ENCODE measurements at regions not wholly inside any gene's neighbourhood (a gene's known extent, or its start where the extent isn't known, plus 50 kb on each side); places are given as distances from the start of the nearest gene placed in this dataset.

- DNase-seq = no peak
Observed at GRCh38 chr18:11553098-11553940, 56.1 kb upstream of the SLC35G4 start.

DNA sequence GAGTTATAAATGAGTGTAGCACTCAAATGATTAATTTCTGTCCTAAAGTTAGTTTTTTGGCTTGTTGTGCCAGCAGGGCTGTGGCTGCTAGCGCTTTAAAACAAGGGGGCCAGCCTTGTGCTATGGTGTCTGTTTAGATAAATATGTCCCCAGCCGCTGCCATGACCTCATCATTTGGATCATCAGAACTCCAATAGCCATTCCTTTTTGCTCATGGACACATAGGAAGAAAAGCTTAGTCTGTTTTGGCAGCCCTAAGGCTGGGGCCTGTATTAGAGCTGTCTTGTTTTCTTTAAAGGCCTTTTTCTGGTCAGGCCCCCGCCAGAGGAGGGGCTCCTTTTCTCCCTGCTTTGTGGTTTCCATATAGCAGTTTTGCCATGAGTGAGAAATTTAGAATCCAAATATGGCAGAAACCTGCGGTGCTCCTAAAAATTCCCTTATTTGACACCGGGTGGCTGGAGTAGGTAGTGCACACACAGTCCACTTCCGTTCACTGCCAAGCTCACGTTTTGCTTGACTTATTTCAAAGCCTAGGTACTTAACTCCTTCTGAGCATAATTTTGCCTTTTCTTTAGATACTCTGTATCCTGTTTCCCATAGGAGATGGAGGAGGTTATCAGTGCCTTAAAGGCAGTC is 60.4 kb upstream of the SLC35G4 start:
- DNase-seq = no peak

DNA sequence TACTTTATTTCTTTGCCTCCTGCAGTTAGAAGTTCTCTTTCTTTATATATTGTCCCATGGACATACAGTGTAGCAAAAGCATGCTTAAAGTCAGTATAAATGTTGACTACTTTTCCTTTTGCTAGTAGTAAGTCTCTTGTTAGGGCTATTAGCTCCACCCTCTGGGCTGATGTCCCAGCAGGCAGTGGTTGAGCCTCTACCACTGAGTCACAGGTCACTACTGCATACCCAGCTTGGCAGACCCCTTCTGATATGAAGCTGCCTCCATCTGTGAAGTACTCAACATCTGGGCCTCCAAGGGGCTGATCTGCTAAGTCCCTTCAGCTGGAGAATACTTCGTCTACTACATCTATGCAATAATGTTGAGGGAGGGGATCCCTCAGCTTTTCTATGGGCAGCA is 61.0 kb upstream of the SLC35G4 start:
- no peak for DNase-seq

DNA sequence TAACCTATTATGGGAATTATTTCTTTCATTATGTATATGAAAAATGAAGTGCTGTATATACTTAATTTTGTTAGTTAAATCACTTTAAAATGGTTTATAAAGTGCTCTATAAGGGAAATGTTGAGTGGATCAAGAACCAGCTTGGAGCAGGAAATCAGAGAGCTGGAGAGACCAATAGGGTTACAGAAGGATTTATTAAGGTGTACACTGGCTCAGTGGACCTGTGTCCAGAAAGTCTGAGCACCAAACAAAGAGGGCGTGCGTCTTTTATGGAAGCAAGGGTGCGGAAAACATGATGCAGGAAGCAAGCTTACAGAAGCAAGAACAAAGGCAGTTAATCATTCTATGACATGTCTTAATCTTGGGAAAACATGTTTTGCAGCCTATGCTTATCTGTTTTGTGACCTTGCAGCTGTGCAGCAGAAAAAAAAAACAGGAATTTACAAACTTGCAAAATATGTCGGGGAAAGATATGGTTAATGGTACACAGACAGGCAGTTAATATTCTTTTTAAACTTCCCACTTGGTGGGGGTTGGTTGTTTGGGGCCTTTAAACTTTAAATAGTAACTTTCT is 65.2 kb upstream of the SLC35G4 start:
- DNase-seq = no peak

- DNase-seq = no peak
Observed at GRCh38 chr18:11541179-11541578, 68.2 kb upstream of the SLC35G4 start.

GRCh38 chr18:11533942-11534496 is 75.4 kb upstream of the SLC35G4 start:
- DNase-seq = no peak

DNA sequence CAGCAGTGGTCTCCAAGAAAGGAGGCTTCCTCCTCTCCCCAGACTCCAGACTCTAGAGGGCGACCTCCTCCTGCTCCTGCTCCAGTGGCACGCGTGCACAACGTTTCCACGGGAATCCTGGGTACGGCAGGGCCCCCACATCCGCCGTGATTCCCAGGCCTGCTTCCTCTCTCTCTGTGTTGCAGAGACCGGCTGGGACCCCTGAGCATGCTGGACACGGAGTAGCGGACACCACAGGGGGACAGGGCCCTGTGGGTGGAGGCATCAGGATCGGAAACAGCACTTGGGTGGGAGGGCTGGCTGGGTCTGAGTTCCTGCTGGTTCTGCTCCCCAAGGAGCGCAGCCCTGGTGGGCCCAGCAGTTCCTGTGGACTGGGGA is 75.9 kb upstream of the SLC35G4 start:
- DNase-seq = no peak

GRCh38 chr18:11532758-11533512 is 76.5 kb upstream of the SLC35G4 start:
- DNase-seq = no peak

- DNase-seq = no peak
Observed at GRCh38 chr18:11529081-11529480, 80.3 kb upstream of the SLC35G4 start.

DNA sequence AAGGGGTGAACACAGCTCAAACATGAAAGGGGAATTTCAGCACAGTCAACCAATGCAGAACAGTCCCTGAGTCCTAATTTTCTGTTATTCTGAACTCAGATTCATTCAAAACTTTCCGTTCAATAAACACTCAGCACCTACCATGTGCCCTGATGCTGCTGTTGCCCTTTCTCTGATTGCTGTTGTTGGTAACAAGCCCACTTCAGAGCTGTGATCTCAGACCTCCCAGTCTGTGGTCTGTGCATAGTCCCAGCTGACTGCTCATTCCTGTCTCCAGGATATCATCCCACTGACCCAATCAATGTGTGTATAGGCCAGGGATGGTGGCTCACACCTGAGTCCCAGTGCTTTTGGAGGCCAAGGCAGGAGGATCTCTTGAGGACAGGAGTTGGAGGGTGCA is 82.7 kb upstream of the SLC35G4 start:
- DNase-seq = no peak

- DNase-seq = no peak
Observed at GRCh38 chr18:11523804-11524203, 85.6 kb upstream of the SLC35G4 start.

DNA sequence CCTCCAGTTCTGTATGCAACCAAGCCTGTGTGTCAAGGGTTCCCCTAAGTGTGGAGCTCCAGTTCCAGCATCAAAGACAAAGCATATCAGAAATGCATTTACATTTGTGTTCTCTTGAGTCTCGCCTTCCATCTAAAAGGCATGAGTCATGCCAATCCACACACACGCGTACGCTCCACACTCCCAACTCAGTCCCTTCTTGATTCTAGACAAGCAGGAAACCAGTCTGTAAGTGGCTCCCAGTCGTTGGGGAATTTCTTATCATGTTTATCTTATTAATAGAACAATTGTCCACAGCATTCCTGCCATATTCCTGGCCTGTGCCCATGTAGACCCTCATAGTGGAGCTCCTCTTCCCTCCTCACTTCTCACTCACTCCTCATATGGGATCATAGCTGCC is 86.4 kb upstream of the SLC35G4 start:
- DNase-seq = no peak

DNA sequence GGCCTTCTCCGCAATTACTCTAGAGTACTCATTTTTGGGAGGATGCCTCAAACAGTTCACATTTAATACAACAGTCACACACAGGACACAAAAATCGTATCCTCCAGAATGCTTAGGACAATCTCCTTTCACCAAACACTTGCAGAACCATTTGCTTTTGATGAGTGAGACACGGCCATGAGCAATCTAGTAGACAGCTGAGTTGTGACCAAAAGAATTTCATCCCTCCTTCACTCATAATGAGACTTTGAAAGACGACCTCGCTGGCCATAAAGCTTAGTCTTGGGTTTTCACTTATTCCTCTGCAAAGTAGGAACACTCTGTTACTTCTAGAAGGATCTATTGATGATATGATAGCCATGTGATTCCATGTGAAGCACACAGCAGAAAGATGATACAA is 87.5 kb upstream of the SLC35G4 start:
- no peak for DNase-seq

GRCh38 chr18:11520536-11520935 is 88.9 kb upstream of the SLC35G4 start:
- DNase-seq = no peak

DNA sequence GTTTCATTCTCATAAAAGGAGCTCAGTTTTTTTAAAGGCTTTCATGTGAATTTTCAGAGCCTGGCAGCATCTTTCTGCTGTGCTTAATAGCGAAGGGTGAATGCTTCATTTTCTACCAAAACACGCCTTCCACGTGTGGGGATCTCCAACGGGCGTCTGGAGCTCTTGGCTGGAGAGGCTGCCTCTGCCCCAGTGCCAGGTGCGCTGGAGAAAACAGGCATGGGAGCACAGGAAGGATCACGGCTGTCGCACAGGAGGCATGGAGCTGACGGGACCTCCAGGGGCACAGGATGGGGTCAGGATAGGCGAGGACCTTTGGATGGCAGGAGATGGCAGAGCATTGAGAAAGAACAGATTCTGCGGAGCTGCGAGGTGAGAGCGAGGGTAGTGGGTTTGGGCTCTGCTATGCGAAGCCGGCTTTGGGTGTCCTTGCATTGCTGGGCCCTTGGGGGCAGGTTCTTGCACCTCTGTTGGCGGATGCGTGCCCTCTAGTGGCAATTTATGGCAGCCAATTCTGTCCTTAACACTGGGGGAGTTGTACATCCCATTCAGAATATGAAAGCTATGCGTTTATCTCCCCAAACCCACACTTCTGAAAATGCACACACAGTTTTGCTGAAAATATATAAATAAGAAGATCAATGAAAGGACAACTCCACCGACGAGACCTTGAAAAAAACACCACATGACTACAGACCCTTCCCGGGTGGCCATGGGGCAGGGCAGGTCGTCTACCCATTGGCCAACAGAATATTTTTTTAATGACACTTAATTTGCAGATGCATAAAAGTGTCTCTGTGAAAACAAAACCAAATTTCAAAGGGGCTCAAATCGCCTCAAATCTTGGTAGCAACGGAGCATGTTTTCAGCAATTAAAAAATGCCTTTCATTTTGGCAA is 90.4 kb upstream of the SLC35G4 start:
- no peak for DNase-seq

DNA sequence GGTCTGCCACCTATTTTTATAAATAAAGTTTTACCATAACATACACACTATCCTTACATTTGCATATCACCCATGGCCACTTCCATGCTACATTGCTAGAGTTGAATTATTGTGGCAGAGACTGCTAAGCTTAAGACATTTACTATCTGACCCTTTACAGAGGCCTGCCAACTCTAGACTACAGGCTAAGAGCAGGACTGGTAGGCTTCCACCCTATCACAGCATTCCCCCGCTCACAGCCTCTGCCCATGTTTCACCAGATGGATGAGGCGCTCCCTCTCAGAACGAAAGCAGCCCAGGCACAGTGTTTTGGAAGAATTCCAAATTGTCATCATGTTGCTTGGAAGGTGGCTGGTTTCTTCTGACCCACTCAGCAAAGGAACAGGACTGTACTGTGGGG is 91.7 kb upstream of the SLC35G4 start:
- no peak for DNase-seq

GRCh38 chr18:11516751-11517503 is 92.5 kb upstream of the SLC35G4 start:
- DNase-seq = no peak

DNA sequence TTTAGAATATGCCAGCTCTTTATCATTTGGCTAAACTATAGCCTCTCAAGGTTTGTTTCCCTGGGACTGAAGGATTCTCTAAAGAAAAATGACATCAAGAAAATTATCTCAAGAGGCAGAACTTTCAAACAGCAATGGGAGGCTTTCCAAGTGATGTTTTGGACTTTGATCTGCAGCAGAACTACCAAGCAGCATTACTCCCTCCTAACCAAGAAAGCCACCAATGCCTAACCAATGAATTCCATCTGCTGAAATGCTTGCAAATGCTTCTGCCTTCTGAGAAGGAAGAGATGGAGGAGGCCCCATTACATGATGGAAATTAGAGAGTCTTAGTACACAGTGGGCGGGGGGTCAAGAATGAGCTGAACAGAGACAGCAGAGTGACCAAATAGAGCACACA is 95.1 kb upstream of the SLC35G4 start:
- DNase-seq = no peak

- no peak for DNase-seq
Observed at GRCh38 chr18:11512096-11513025, 97.0 kb upstream of the SLC35G4 start.

DNA sequence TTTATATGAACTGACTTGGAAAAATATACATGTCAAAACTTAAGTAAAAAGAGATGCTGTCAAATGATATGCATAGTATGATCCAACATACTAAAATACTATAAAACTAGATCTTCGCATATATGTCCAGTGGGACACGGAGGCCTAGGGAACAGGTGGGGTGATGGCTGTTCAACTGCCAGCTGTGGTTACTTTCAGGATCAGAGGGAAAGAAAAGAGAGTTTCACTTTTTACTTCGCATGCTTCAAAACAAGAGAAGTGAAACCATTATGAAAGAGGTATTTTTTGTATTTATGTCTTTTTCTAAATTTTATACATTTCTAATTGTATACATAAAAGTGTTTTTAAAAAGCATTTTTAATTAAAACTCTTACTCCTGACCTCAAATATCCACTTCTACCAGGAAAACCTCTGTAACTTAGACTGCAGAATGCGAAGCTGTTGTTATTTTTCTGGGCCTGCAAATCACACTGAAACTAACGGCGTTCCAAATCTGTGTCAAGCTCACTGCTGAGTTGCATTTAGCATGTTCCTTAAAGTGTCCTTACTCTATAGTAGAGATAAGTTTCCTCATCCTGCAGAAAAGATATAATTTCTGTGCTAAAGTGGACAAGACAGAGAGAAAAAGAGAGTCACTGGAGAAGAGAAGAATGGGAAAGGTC is 97.8 kb upstream of the SLC35G4 start:
- DNase-seq = no peak

Data from SIG-M5 (cell line).